GM12878 (cell line): ENCODE measurements at regions not wholly inside any gene's neighbourhood (a gene's known extent, or its start where the extent isn't known, plus 50 kb on each side); places are given as distances from the start of the nearest gene placed in this dataset.
"Not testable (repeated sequence)": the region's sequence is repeated elsewhere in the genome, so short reads cannot be mapped to it uniquely, and the experiment has no call there.

ENCODE experiments used
- BCL11A ChIP-seq: IDR thresholded peaks from 2 replicates; pipeline ENCODE4 v1.6.1; 2011; ENCODE audit warnings: low read depth, low read length
- EP300 ChIP-seq, 2 experiments: fragments of 150-350 bp in 1 of 2; IDR thresholded peaks; 2 replicates each; pipeline ENCODE4 v1.6.1; 2011 to 2012; ENCODE audit warnings: low read depth in 2 of 2, low read length in 2 of 2, borderline replicate concordance in 1 of 2, improper control_type of control experiment in 1 of 2, inconsistent platforms in 1 of 2; ENCODE audit not compliant: control insufficient read depth in 1 of 2
- NR2C1 ChIP-seq: fragments of 450-650 bp; IDR thresholded peaks from 2 replicates; pipeline ENCODE4 v1.6.1; 2017; ENCODE audit warnings: antibody characterized with exemption, mild to moderate bottlenecking, moderate library complexity
- POLR2AphosphoS5 ChIP-seq: IDR thresholded peaks from 2 replicates; pipeline ENCODE4 v1.6.1; 2011; ENCODE audit warnings: mild to moderate bottlenecking, low read length, inconsistent platforms
- RAD51 ChIP-seq: fragments of 450-650 bp; IDR thresholded peaks from 2 replicates; pipeline ENCODE4 v1.6.1; 2016; ENCODE audit warnings: moderate library complexity, mild to moderate bottlenecking, inconsistent platforms
- RELA ChIP-seq: fragments of 450-650 bp; IDR thresholded peaks from 2 replicates; pipeline ENCODE4 v1.8.0; 2014; ENCODE audit warnings: borderline replicate concordance; ENCODE audit not compliant: partially characterized antibody
- TF ChIP-seq, protein P1 (sequence below): IDR thresholded peaks from 2 replicates; pipeline ENCODE4 v1.6.1; 2012; ENCODE audit warnings: mild to moderate bottlenecking, low read depth, low read length
- TF ChIP-seq, protein P2 (sequence below), 3 experiments: IDR thresholded peaks in 2 of 3; conservative IDR thresholded peaks in 1 of 3; 2 replicates each; pipeline ENCODE4 v1.5.1; 2011; ENCODE audit warnings: low read depth in 3 of 3, low read length in 3 of 3, mild to moderate bottlenecking in 3 of 3, control low read depth in 2 of 3, moderate library complexity in 2 of 3, inconsistent platforms in 1 of 3, mixed read lengths in 1 of 3; ENCODE audit not compliant: control insufficient read depth in 2 of 3, insufficient read depth in 1 of 3; ENCODE audit errors: extremely low read depth in 1 of 3
- TF ChIP-seq, protein P3 (sequence below): IDR thresholded peaks from 2 replicates; pipeline ENCODE4 v1.6.1; 2011; ENCODE audit warnings: borderline replicate concordance, low read depth, mild to moderate bottlenecking, moderate library complexity, low read length; ENCODE audit not compliant: insufficient read depth, poor library complexity, severe bottlenecking

DNA sequence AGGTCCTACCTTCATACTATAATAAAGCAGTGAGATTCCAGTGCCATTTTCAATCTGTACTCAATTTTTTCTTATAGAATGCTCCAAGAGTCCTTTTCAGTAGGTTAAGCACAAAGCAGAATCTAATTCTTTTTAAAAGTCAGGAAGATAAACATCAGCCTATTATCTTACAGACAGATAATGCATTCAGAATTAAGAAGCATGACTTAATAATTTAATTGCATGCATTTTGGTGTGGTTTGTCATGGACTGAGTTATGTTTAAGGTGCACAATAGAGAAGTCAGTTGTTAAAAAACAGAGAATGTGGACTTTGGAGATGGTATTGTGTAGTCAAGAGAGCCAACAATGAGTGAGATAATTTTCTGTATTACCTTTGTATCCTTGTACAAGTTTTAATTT lies 1656.3 kb upstream of the LRRTM3 start:
- not testable (repeated sequence) for TF ChIP-seq EP300 (IDR thresholded peaks at IDR 0.05; ENCODE audit: borderline replicate concordance in 1 of 2, control insufficient read depth in 1 of 2, low read depth in 2 of 2, low read length in 2 of 2); RAD51; RELA; BCL11A; NR2C1; POLR2AphosphoS5
- TF ChIP-seq, protein P1, sequence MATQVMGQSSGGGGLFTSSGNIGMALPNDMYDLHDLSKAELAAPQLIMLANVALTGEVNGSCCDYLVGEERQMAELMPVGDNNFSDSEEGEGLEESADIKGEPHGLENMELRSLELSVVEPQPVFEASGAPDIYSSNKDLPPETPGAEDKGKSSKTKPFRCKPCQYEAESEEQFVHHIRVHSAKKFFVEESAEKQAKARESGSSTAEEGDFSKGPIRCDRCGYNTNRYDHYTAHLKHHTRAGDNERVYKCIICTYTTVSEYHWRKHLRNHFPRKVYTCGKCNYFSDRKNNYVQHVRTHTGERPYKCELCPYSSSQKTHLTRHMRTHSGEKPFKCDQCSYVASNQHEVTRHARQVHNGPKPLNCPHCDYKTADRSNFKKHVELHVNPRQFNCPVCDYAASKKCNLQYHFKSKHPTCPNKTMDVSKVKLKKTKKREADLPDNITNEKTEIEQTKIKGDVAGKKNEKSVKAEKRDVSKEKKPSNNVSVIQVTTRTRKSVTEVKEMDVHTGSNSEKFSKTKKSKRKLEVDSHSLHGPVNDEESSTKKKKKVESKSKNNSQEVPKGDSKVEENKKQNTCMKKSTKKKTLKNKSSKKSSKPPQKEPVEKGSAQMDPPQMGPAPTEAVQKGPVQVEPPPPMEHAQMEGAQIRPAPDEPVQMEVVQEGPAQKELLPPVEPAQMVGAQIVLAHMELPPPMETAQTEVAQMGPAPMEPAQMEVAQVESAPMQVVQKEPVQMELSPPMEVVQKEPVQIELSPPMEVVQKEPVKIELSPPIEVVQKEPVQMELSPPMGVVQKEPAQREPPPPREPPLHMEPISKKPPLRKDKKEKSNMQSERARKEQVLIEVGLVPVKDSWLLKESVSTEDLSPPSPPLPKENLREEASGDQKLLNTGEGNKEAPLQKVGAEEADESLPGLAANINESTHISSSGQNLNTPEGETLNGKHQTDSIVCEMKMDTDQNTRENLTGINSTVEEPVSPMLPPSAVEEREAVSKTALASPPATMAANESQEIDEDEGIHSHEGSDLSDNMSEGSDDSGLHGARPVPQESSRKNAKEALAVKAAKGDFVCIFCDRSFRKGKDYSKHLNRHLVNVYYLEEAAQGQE, result not testable (repeated sequence)
- TF ChIP-seq, protein P2, sequence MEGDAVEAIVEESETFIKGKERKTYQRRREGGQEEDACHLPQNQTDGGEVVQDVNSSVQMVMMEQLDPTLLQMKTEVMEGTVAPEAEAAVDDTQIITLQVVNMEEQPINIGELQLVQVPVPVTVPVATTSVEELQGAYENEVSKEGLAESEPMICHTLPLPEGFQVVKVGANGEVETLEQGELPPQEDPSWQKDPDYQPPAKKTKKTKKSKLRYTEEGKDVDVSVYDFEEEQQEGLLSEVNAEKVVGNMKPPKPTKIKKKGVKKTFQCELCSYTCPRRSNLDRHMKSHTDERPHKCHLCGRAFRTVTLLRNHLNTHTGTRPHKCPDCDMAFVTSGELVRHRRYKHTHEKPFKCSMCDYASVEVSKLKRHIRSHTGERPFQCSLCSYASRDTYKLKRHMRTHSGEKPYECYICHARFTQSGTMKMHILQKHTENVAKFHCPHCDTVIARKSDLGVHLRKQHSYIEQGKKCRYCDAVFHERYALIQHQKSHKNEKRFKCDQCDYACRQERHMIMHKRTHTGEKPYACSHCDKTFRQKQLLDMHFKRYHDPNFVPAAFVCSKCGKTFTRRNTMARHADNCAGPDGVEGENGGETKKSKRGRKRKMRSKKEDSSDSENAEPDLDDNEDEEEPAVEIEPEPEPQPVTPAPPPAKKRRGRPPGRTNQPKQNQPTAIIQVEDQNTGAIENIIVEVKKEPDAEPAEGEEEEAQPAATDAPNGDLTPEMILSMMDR (IDR thresholded peaks at IDR 0.05 in 2 of 3, conservative IDR thresholded peaks at IDR 0.05 in 1 of 3; ENCODE audit: control insufficient read depth in 2 of 3, extremely low read depth in 1 of 3, insufficient read depth in 1 of 3, low read depth in 3 of 3, low read length in 3 of 3), result not testable (repeated sequence)
- TF ChIP-seq, protein P3, sequence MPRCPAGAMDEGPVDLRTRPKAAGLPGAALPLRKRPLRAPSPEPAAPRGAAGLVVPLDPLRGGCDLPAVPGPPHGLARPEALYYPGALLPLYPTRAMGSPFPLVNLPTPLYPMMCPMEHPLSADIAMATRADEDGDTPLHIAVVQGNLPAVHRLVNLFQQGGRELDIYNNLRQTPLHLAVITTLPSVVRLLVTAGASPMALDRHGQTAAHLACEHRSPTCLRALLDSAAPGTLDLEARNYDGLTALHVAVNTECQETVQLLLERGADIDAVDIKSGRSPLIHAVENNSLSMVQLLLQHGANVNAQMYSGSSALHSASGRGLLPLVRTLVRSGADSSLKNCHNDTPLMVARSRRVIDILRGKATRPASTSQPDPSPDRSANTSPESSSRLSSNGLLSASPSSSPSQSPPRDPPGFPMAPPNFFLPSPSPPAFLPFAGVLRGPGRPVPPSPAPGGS, result not testable (repeated sequence)
